ENCODE measurements at regions not wholly inside any gene's neighbourhood (a gene's known extent, or its start where the extent isn't known, plus 50 kb on each side); places are given as distances from the start of the nearest gene placed in this dataset.
"Not testable (repeated sequence)": the region's sequence is repeated elsewhere in the genome, so short reads cannot be mapped to it uniquely, and the experiment has no call there.

DNA sequence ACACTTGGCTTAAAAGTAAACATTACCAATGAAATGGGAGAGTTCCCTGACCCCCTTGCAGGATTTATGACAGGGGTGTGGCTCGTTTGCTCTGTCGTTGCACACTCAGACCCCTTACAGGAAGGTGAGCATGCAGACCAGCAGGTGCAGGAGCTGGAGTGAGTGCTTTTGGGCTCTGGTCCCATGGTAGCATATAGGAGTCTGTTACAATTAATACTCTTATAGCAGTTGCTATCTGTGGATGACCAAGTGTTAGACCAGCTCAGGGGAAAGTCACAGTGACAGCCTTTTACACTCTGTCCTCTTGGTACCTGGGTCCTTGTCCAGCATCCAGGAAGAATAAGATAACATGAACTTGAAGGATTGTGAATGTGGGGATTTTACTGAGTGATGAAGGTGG lies 1177.5 kb downstream of the NSUN3 start:
- no peak overlapping the region for H3K4me3 ChIP-seq (replicated peaks in 1 of 3; ENCODE audit: low read depth in 2 of 3, low read length in 3 of 3)
- DNase-seq: no peak
- H3K4me3 Mint-ChIP-seq: no peak overlapping the region
- no peaks in the 10 kb centered on the region for H3K4me1 ChIP-seq (ENCODE audit: control insufficient read depth in 1 of 2, insufficient read depth in 2 of 2, low read length in 2 of 2)
- peaks cover 4 to 10% of the 10 kb centered on the region in 2 donors for H3K9me3 ChIP-seq (replicated peaks in 1 of 2; ENCODE audit: control insufficient read depth in 1 of 2, insufficient read depth in 1 of 2, low read length in 2 of 2)
- no peaks in the 10 kb centered on the region for H3K4me1 Mint-ChIP-seq
- WGBS (ENCODE audit: insufficient coverage): no CpG with 5 or more reads among the region's 2 CpGs
- TF ChIP-seq, protein P1, sequence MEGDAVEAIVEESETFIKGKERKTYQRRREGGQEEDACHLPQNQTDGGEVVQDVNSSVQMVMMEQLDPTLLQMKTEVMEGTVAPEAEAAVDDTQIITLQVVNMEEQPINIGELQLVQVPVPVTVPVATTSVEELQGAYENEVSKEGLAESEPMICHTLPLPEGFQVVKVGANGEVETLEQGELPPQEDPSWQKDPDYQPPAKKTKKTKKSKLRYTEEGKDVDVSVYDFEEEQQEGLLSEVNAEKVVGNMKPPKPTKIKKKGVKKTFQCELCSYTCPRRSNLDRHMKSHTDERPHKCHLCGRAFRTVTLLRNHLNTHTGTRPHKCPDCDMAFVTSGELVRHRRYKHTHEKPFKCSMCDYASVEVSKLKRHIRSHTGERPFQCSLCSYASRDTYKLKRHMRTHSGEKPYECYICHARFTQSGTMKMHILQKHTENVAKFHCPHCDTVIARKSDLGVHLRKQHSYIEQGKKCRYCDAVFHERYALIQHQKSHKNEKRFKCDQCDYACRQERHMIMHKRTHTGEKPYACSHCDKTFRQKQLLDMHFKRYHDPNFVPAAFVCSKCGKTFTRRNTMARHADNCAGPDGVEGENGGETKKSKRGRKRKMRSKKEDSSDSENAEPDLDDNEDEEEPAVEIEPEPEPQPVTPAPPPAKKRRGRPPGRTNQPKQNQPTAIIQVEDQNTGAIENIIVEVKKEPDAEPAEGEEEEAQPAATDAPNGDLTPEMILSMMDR (IDR thresholded peaks at IDR 0.05): no peak
- no peaks in the 10 kb centered on the region for H3K27me3 ChIP-seq (ENCODE audit: control insufficient read depth in 2 of 2, insufficient read depth in 2 of 2, low read length in 2 of 2)
- H3K27ac Mint-ChIP-seq: no peak overlapping the region
- H3K27ac ChIP-seq (ENCODE audit: low read depth in 1 of 2, low read length in 2 of 2): no peak overlapping the region
- H3K4me2 ChIP-seq (replicated peaks; ENCODE audit: extremely low read depth, low read length, poor library complexity, severe bottlenecking): no peak overlapping the region
- no peaks in the 10 kb centered on the region for H4K20me1 ChIP-seq (ENCODE audit: insufficient read depth, low read length)
- no peaks in the 10 kb centered on the region for H3K27me3 Mint-ChIP-seq (ENCODE audit: low read depth in 3 of 3)
- H3K9ac ChIP-seq (ENCODE audit: insufficient read depth, low read length, poor library complexity, severe bottlenecking): no peak overlapping the region
- H3K9me3 Mint-ChIP-seq: peaks cover 0 to 5% (median 1%) of the 10 kb centered on the region in 7 donors
- H3K36me3 ChIP-seq (replicated peaks in 1 of 2; ENCODE audit: control insufficient read depth in 1 of 2, insufficient read depth in 2 of 2, low read length in 2 of 2): no peaks in the 10 kb centered on the region
- no peak overlapping the region for H2AFZ ChIP-seq (ENCODE audit: insufficient read depth, low read depth, low read length, poor library complexity, severe bottlenecking)
- no peaks in the 10 kb centered on the region for H3K36me3 Mint-ChIP-seq
- intact Hi-C loops (cut with micrococcal nuclease): no loop called here
- H3K79me2 ChIP-seq (ENCODE audit: insufficient read depth, low read length): no peaks in the 10 kb centered on the region

- H3K27me3 Mint-ChIP-seq (ENCODE audit: low read depth in 3 of 3); H3K27ac Mint-ChIP-seq; H3K4me3 ChIP-seq (replicated peaks in 1 of 3; ENCODE audit: low read depth in 2 of 3, low read length in 3 of 3); H3K9me3 Mint-ChIP-seq; H3K36me3 Mint-ChIP-seq; H3K4me3 Mint-ChIP-seq; DNase-seq; H3K4me2 ChIP-seq (replicated peaks; ENCODE audit: extremely low read depth, low read length, poor library complexity, severe bottlenecking); intact Hi-C loops (cut with micrococcal nuclease); H3K79me2 ChIP-seq (ENCODE audit: insufficient read depth, low read length); H2AFZ ChIP-seq (ENCODE audit: insufficient read depth, low read depth, low read length, poor library complexity, severe bottlenecking); H3K27ac ChIP-seq (ENCODE audit: low read depth in 1 of 2, low read length in 2 of 2); H3K4me1 ChIP-seq (ENCODE audit: control insufficient read depth in 1 of 2, insufficient read depth in 2 of 2, low read length in 2 of 2); H3K9ac ChIP-seq (ENCODE audit: insufficient read depth, low read length, poor library complexity, severe bottlenecking); H3K36me3 ChIP-seq (replicated peaks in 1 of 2; ENCODE audit: control insufficient read depth in 1 of 2, insufficient read depth in 2 of 2, low read length in 2 of 2); H3K27me3 ChIP-seq (ENCODE audit: control insufficient read depth in 2 of 2, insufficient read depth in 2 of 2, low read length in 2 of 2); H4K20me1 ChIP-seq (ENCODE audit: insufficient read depth, low read length); H3K4me1 Mint-ChIP-seq: not testable (repeated sequence)
- peaks cover 4 to 10% of the 10 kb centered on the region in 2 donors for H3K9me3 ChIP-seq (replicated peaks in 1 of 2; ENCODE audit: control insufficient read depth in 1 of 2, insufficient read depth in 1 of 2, low read length in 2 of 2)
- WGBS (ENCODE audit: insufficient coverage): 80% methylated on average over 6 of the region's 9 CpGs
These were observed 1178.4 kb downstream of the NSUN3 start for GRCh38 chr3:95241256-95241655.

All from CD14-positive monocyte (primary cell).